ENCODE measurements at regions not wholly inside any gene's neighbourhood (a gene's known extent, or its start where the extent isn't known, plus 50 kb on each side); places are given as distances from the start of the nearest gene placed in this dataset.

DNA sequence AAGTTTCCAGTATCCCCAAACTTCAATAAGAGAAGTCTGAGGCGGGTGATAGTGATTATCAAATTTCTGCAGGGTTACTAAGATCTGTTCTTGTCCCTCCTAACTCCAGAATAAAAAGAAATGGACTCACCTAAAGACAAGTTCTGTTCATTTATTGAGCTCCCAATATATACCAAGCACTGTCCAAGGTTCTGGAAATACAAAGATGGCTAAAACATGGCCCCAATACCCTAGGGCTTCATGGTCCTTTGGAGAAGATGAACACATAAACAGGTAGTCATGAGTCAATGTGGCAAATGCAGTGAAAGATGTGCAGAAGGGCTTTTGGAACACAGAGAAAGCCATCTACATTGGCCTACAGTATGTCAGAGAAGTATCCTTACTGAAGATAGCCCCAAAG, 231.2 kb downstream of the PPP1R2C start:
- H3K4me1 Mint-ChIP-seq, result peaks cover 7% of the 10 kb centered on the region
- no peaks in the 10 kb centered on the region for H3K9me3 Mint-ChIP-seq (ENCODE audit: low read depth)
- DNase-seq, result no peak
- POLR2A ChIA-PET, result no interaction called here
- no peaks in the 10 kb centered on the region for H3K36me3 Mint-ChIP-seq (ENCODE audit: low read depth)
- CTCF ChIA-PET, result no interaction called here
- H3K27ac Mint-ChIP-seq, result no peak overlapping the region
- H3K4me3 Mint-ChIP-seq, result no peak overlapping the region
- no peak for ATAC-seq
- H3K27me3 Mint-ChIP-seq, result no peaks in the 10 kb centered on the region
- intact Hi-C loops (cut with DNase I, micrococcal nuclease), result no loop called here

DNA sequence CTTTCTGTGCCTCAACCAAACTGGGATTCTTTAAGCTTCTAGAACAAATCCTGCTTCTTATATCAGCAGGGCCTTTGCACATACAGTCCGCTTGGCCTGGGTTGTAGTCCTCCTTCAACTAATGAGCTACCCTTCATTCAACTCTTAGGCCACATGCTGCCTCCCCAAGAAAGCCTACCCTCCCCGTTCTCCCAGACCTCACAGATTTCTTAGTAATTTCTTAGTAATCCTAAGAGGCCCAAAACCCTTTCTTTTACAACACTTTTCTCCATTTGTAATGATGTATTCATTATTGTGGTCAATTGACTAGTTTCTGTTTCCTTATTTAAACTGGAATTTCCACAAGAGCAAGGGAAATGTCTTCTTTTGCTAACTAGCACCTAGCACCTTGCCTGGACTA, 233.1 kb downstream of the PPP1R2C start:
- no peak for DNase-seq
- Mint-ChIP-seq H3K4me1 (peaks cover 5% of the 10 kb centered on the region), H3K9me3 (ENCODE audit: low read depth) (no peaks in the 10 kb centered on the region), H3K27me3 (no peaks in the 10 kb centered on the region), H3K27ac (no peak overlapping the region), H3K36me3 (ENCODE audit: low read depth) (no peaks in the 10 kb centered on the region), H3K4me3 (no peak overlapping the region)
- no peak for ATAC-seq
- CTCF ChIA-PET, result no interaction called here
- POLR2A ChIA-PET, result no interaction called here
- intact Hi-C loops (cut with DNase I, micrococcal nuclease), result no loop called here

DNA sequence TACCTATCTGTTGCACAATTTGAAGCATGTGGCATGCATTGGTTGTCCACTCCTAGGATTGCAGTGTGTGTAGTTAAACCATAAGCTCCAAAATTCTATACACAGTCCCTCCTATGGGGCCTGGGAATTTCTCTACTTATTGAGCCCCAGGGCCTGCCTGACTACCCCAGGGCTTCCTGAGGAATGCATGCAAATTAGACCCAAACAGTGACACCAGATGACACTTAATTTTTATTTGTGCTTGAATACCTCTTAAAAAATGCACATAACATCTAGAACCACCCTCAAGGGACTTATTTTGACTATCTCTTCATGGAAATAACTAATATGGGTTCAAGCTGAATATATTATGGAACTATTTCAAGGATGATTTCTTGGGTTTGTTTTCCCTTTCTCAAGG, 236.4 kb downstream of the PPP1R2C start:
- no peaks in the 10 kb centered on the region for H3K9me3 Mint-ChIP-seq (ENCODE audit: low read depth)
- no peak for DNase-seq
- H3K4me3 Mint-ChIP-seq, result no peak overlapping the region
- H3K36me3 Mint-ChIP-seq (ENCODE audit: low read depth), result no peaks in the 10 kb centered on the region
- no peak overlapping the region for H3K27ac Mint-ChIP-seq
- peaks cover 12% of the 10 kb centered on the region for H3K4me1 Mint-ChIP-seq
- POLR2A ChIA-PET, result interaction anchor here (0.5 kb wide), 1 partner anchor 801 kb away, joined by 4 read pairs; no protein-coding TSS in a partner anchor
- H3K27me3 Mint-ChIP-seq, result no peaks in the 10 kb centered on the region
- no peak for ATAC-seq
- CTCF ChIA-PET, result no interaction called here
- intact Hi-C loops (cut with DNase I, micrococcal nuclease), result no loop called here

- Mint-ChIP-seq H3K4me3 (no peak overlapping the region), H3K36me3 (ENCODE audit: low read depth) (no peaks in the 10 kb centered on the region), H3K27me3 (no peaks in the 10 kb centered on the region), H3K27ac (no peak overlapping the region), H3K4me1 (peaks cover 12% of the 10 kb centered on the region), H3K9me3 (ENCODE audit: low read depth) (no peaks in the 10 kb centered on the region)
- intact Hi-C loops (cut with DNase I, micrococcal nuclease), result no loop called here
- ATAC-seq (no peak), DNase-seq (no peak)
- CTCF ChIA-PET, result no interaction called here
- POLR2A ChIA-PET, result no interaction called here
Measured at GRCh38 chrX:42540146-42540545, 237.8 kb downstream of the PPP1R2C start.

DNA sequence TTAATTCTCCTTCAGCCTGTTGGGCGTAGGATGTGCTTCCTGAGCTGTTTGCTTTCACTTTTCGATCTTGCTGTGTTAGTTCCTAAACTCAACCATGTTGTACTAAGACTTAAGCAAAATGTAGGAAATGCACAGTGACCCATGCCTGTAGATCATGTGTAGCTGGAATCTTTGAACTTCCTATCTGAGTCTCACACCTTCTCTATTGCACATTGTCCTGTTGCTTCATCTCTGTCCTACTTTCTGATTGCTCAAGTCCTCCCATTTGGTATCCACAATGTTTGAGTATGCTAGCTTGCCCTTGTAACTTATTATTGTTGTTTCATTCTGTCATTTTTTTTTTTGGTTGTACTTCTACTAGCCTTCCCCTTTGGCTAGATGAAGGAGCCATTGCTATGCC, 239.6 kb downstream of the PPP1R2C start:
- intact Hi-C loops (cut with DNase I, micrococcal nuclease), result no loop called here
- H3K4me1 Mint-ChIP-seq, result peaks cover 7% of the 10 kb centered on the region
- no peak overlapping the region for H3K4me3 Mint-ChIP-seq
- peaks cover 2% of the 10 kb centered on the region for H3K9me3 Mint-ChIP-seq (ENCODE audit: low read depth)
- ChIA-PET CTCF (interaction anchor here (0.6 kb wide), 2 partner anchors 290 to 926 kb away, joined by 3 read pairs; no protein-coding TSS in a partner anchor), POLR2A (no interaction called here)
- DNase-seq (no peak), ATAC-seq (no peak)
- no peaks in the 10 kb centered on the region for H3K36me3 Mint-ChIP-seq (ENCODE audit: low read depth)
- no peak overlapping the region for H3K27ac Mint-ChIP-seq
- no peaks in the 10 kb centered on the region for H3K27me3 Mint-ChIP-seq

DNA sequence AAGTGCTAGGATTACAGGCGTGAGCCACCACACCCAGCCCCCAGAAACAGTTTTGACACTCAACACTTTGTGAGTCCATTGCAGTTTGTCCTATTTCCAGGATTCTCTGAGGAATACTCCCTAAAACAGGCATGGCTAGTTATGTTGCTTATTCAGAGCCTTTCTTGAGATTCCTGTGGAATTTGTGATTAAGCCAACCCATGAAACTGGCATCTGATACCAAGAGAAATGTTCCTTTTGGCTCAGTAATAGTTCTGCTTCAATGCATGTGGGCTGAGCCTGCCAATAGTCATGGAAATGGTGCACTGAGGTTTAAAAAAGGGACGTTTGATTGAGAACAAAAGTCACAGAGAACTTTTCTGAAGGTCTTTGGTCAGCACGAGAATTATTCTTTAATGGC, 241.7 kb downstream of the PPP1R2C start:
- ATAC-seq, result no peak
- ChIA-PET POLR2A (no interaction called here), CTCF (no interaction called here)
- Mint-ChIP-seq H3K27me3 (no peaks in the 10 kb centered on the region), H3K4me3 (no peak overlapping the region), H3K36me3 (ENCODE audit: low read depth) (no peaks in the 10 kb centered on the region), H3K27ac (no peak overlapping the region), H3K9me3 (ENCODE audit: low read depth) (peaks cover 2% of the 10 kb centered on the region), H3K4me1 (peaks cover 11% of the 10 kb centered on the region)
- no peak for DNase-seq
- intact Hi-C loops (cut with DNase I, micrococcal nuclease), result no loop called here

DNA sequence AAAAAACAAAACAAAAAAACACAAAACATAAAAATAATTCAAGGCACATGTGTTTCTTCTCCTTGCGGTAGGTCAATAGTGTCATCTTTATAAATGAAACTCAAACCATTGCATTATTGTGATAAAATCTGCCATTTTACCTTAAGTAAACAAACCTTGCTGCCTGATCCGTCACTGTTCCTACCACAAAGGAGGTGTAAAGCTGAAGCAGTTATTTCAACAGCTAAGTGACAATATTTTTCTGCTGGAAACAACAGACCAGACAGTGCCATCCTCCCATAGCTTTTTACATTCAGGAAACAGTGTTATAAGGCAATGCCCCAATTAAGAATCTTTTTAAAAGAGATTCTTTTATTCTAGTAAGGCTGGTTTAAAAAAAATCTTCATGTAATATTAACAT, 242.7 kb downstream of the PPP1R2C start:
- ChIA-PET CTCF (no interaction called here), POLR2A (no interaction called here)
- peaks cover 13% of the 10 kb centered on the region for H3K4me1 Mint-ChIP-seq
- DNase-seq (no peak), ATAC-seq (no peak)
- H3K9me3 Mint-ChIP-seq (ENCODE audit: low read depth), result peaks cover 2% of the 10 kb centered on the region
- H3K27ac Mint-ChIP-seq, result no peak overlapping the region
- intact Hi-C loops (cut with DNase I, micrococcal nuclease), result no loop called here
- H3K27me3 Mint-ChIP-seq, result no peaks in the 10 kb centered on the region
- no peak overlapping the region for H3K4me3 Mint-ChIP-seq
- no peaks in the 10 kb centered on the region for H3K36me3 Mint-ChIP-seq (ENCODE audit: low read depth)

DNA sequence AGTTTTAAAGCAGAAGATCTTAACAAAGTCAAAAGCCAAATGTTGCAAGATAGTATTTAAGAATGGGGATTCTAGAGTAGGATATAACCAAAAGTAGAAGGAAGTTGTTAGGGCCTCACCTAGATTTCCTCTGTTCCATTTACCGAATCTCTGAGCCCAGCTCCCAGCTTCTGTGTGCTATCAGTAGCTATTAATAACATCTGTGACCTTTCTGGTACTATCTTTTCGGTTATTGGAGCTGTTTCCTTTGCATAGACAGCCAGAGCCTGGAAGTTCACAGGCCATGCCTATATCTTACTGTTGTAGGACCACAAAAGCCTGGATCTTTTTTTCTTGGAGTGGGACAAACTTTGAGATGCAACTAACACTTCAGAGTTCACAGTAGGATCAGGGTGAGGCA, 244.2 kb downstream of the PPP1R2C start:
- POLR2A ChIA-PET, result no interaction called here
- no peak for DNase-seq
- no peak overlapping the region for H3K27ac Mint-ChIP-seq
- no peak for ATAC-seq
- CTCF ChIA-PET, result no interaction called here
- intact Hi-C loops (cut with DNase I, micrococcal nuclease), result no loop called here
- no peaks in the 10 kb centered on the region for H3K36me3 Mint-ChIP-seq (ENCODE audit: low read depth)
- no peak overlapping the region for H3K4me3 Mint-ChIP-seq
- H3K9me3 Mint-ChIP-seq (ENCODE audit: low read depth), result peaks cover 2% of the 10 kb centered on the region
- peaks cover 13% of the 10 kb centered on the region for H3K4me1 Mint-ChIP-seq
- no peaks in the 10 kb centered on the region for H3K27me3 Mint-ChIP-seq

- ATAC-seq, result no peak
- intact Hi-C loops (cut with DNase I, micrococcal nuclease), result no loop called here
- peaks cover 6% of the 10 kb centered on the region for H3K4me1 Mint-ChIP-seq
- CTCF ChIA-PET, result no interaction called here
- POLR2A ChIA-PET, result no interaction called here
- H3K36me3 Mint-ChIP-seq (ENCODE audit: low read depth), result no peaks in the 10 kb centered on the region
- H3K9me3 Mint-ChIP-seq (ENCODE audit: low read depth), result peaks cover 2% of the 10 kb centered on the region
- no peak overlapping the region for H3K27ac Mint-ChIP-seq
- no peak for DNase-seq
- no peaks in the 10 kb centered on the region for H3K27me3 Mint-ChIP-seq
- H3K4me3 Mint-ChIP-seq, result no peak overlapping the region
Measured at GRCh38 chrX:42531441-42531840, 246.5 kb downstream of the PPP1R2C start.

DNA sequence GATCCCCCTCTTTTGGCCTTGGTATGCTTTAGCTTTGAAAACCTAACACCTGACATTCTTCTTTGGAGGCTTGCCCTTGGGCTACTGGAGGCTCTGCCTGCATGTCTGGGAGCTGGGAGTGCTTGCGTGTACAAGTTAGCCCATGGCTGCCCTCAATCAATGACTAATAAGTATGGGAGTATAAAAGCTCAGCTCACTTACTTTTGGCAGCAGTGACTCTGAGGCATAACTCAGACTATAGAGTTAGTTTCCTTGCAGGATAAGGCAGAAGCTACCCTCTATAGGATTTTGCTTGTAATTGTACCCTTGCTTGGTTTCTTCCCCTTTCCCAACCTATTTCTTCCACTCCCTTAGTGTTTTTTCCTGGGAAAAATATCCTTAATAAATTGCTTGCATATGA, 247.9 kb downstream of the PPP1R2C start:
- no peaks in the 10 kb centered on the region for H3K36me3 Mint-ChIP-seq (ENCODE audit: low read depth)
- CTCF ChIA-PET, result no interaction called here
- H3K27me3 Mint-ChIP-seq, result no peaks in the 10 kb centered on the region
- DNase-seq, result no peak
- H3K27ac Mint-ChIP-seq, result no peak overlapping the region
- intact Hi-C loops (cut with DNase I, micrococcal nuclease), result no loop called here
- peaks cover 2% of the 10 kb centered on the region for H3K9me3 Mint-ChIP-seq (ENCODE audit: low read depth)
- H3K4me1 Mint-ChIP-seq, result peaks cover 6% of the 10 kb centered on the region
- ATAC-seq, result no peak
- POLR2A ChIA-PET, result interaction anchor here (0.5 kb wide), 1 partner anchor 686 kb away, joined by 4 read pairs; no protein-coding TSS in a partner anchor
- no peak overlapping the region for H3K4me3 Mint-ChIP-seq

- ChIA-PET CTCF (interaction anchor here (0.6 kb wide), 1 partner anchor 755 kb away, joined by 3 read pairs; no protein-coding TSS in a partner anchor), POLR2A (no interaction called here)
- no peaks in the 10 kb centered on the region for H3K36me3 Mint-ChIP-seq (ENCODE audit: low read depth)
- no peak overlapping the region for H3K4me3 Mint-ChIP-seq
- no peaks in the 10 kb centered on the region for H3K27me3 Mint-ChIP-seq
- H3K9me3 Mint-ChIP-seq (ENCODE audit: low read depth), result no peaks in the 10 kb centered on the region
- ATAC-seq (no peak), DNase-seq (no peak)
- intact Hi-C loops (cut with DNase I, micrococcal nuclease), result no loop called here
- no peak overlapping the region for H3K27ac Mint-ChIP-seq
- H3K4me1 Mint-ChIP-seq, result no peaks in the 10 kb centered on the region
Measured at GRCh38 chrX:42524379-42524778, 253.6 kb downstream of the PPP1R2C start.

GRCh38 chrX:42519666-42520231, 258.2 kb downstream of the PPP1R2C start:
- Mint-ChIP-seq H3K4me1 (no peaks in the 10 kb centered on the region), H3K27me3 (no peaks in the 10 kb centered on the region), H3K27ac (no peak overlapping the region), H3K4me3 (no peak overlapping the region), H3K36me3 (ENCODE audit: low read depth) (no peaks in the 10 kb centered on the region), H3K9me3 (ENCODE audit: low read depth) (no peaks in the 10 kb centered on the region)
- no peak for DNase-seq
- ATAC-seq, result no peak
- intact Hi-C loops (cut with DNase I, micrococcal nuclease), result no loop called here
- ChIA-PET POLR2A (no interaction called here), CTCF (no interaction called here)

DNA sequence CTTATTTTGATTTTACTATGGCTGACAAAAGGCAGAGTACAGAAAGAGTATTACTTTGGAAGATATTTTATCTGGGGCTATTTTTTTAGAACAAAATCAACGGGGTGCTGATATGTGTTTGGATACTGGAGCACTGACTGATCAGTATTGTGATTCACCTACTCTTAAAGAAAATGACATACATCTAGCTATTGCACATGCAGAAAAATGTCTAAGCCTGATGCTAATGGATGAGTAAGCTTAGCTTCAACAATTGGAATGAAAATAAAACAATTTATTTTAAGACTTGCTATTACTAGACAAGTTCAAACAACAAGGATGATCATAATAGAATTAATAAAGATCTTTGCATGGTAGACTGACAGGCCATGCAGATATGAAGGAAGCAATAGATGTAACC, 262.0 kb downstream of the PPP1R2C start:
- Mint-ChIP-seq H3K4me3 (no peak overlapping the region), H3K27ac (no peak overlapping the region), H3K27me3 (no peaks in the 10 kb centered on the region), H3K36me3 (ENCODE audit: low read depth) (no peaks in the 10 kb centered on the region), H3K4me1 (no peaks in the 10 kb centered on the region), H3K9me3 (ENCODE audit: low read depth) (no peaks in the 10 kb centered on the region)
- no peak for DNase-seq
- ATAC-seq, result no peak
- intact Hi-C loops (cut with DNase I, micrococcal nuclease), result no loop called here
- ChIA-PET POLR2A (interaction anchor here (0.5 kb wide), 1 partner anchor 10 kb away, joined by 4 read pairs; no protein-coding TSS in a partner anchor), CTCF (no interaction called here)

Measured in activated CD4-positive, alpha-beta T cell treated with anti-CD3 and anti-CD28 coated beads for 36 hours (primary cell).